Transverse colon (tissue), 4 donors: ENCODE measurements at regions not wholly inside any gene's neighbourhood (a gene's known extent, or its start where the extent isn't known, plus 50 kb on each side); places are given as distances from the start of the nearest gene placed in this dataset.
"Not testable (repeated sequence)": the region's sequence is repeated elsewhere in the genome, so short reads cannot be mapped to it uniquely, and the experiment has no call there.

Source experiments
- DNase-seq: peaks from one replicate; pipeline ENCODE4 v3.0.0-alpha.2; 2019
- H3K27ac ChIP-seq, 4 donors: fragments of 200-600 bp; sonication (generic); 2 replicates each; pipeline ENCODE4 v1.5.1; 2016 to 2018; ENCODE audit warnings: inconsistent platforms in 4 of 4
- H3K27me3 ChIP-seq: fragments of 200-600 bp; sonication (generic); 2 replicates; pipeline ENCODE4 v1.5.1; 2017; ENCODE audit warnings: inconsistent platforms
- H3K36me3 ChIP-seq, 4 donors: fragments of 200-600 bp; sonication (generic); 2 replicates each; pipeline ENCODE4 v1.5.1; 2017 to 2019; ENCODE audit warnings: inconsistent platforms in 4 of 4
- H3K4me1 ChIP-seq, 4 donors: fragments of 200-600 bp; sonication (generic); 2 replicates each; pipeline ENCODE4 v1.5.1; 2017 to 2020; ENCODE audit warnings: inconsistent platforms in 4 of 4
- H3K4me3 ChIP-seq, 4 donors: fragments of 200-600 bp; sonication (generic); 1 replicate in 1 of 4; 2 replicates in 3 of 4; pipeline versions ENCODE4 v1.5.1 to v1.6.1; 2017 to 2019; ENCODE audit warnings: inconsistent platforms in 4 of 4
- H3K9me3 ChIP-seq, 2 donors: fragments of 200-600 bp; sonication (generic); 2 replicates each; pipeline ENCODE4 v1.5.1; 2017 to 2019; ENCODE audit warnings: inconsistent platforms in 2 of 2
- EP300 ChIP-seq: sonication (generic); formaldehyde crosslinking; IDR thresholded peaks from one replicate; pipeline ENCODE4 v1.6.1; 2017; ENCODE audit warnings: antibody characterized with exemption, low read depth
- POLR2A ChIP-seq: fragments of 450-650 bp; IDR thresholded peaks from one replicate; pipeline ENCODE4 v1.6.1; 2016; ENCODE audit warnings: antibody characterized with exemption, mild to moderate bottlenecking, moderate library complexity
- POLR2AphosphoS5 ChIP-seq, 3 donors: sonication (generic); formaldehyde crosslinking; IDR thresholded peaks; one replicate each; pipeline ENCODE4 v1.6.1; 2016; ENCODE audit warnings: antibody characterized with exemption in 3 of 3
- WGBS, 2 donors: methylation state at CpG; one replicate each; pipeline ENCODE4 v1.1.5; 2018; ENCODE audit warnings: low coverage in 1 of 2; 5-methylcytosine and 5-hydroxymethylcytosine counted together
- in situ Hi-C, 4 donors: fragments of 200-750 bp; cut with MboI; loops; one replicate each; pipeline versions ENCODE4 v1.15.0 to v1.15.1; 2017; ENCODE audit warnings: low sequenced_read_pairs in 3 of 4, low pct_ligation_motif_present in 1 of 4, low pct_unique_long_range_greater_than_20kb in 1 of 4
- intact Hi-C: fragments of 100-400 bp; cut with DNase I; formaldehyde crosslinking; loops from one replicate; pipeline ENCODE4 v1.15.1; 2023; ENCODE audit warnings: low total_unique reads
- TF ChIP-seq, protein P1 (sequence below), 5 experiments: fragments of 200-600 bp in 3 of 5; fragments of 450-650 bp in 2 of 5; sonication (generic) in 3 of 5; IDR thresholded peaks; 1 replicate in 2 of 5; 2 replicates in 3 of 5; pipeline ENCODE4 v1.5.1; 2016 to 2017; ENCODE audit warnings: antibody characterized with exemption in 5 of 5, inconsistent platforms in 3 of 5, mild to moderate bottlenecking in 2 of 5, moderate library complexity in 1 of 5

DNA sequence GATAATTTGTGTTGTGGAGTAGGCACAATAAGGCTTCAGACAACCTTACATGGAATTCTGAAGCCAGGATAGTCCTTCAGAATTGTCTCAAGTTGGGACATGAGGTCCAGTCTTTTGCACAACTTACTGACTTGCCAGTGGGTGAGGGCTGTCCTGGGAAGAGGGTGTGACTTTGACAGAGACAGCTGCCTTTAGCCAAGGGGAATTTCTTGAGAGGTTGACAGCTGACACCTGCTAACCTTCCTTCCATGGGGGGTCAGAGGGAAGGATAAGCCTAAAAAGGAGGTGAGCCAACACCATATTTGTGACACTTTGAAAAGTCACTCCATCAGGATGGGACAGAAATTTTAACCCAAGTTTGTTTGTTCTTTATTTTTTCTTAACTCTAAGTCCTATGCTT, 907.8 kb upstream of the CRIM1 start:
- Histone ChIP-seq H3K9me3 (no peaks in the 10 kb centered on the region), H3K36me3 (no peaks in the 10 kb centered on the region), H3K4me3 (no peak overlapping the region), H3K4me1 (no peaks in the 10 kb centered on the region), H3K27me3 (no peaks in the 10 kb centered on the region), H3K27ac (no peak overlapping the region)
- intact Hi-C loops = no loop called here
- in situ Hi-C loops = no loop called here
- TF ChIP-seq EP300 (no peak), POLR2A (no peak), POLR2AphosphoS5 (IDR thresholded peaks at IDR 0.05) (no peak)
- TF ChIP-seq, protein P1, sequence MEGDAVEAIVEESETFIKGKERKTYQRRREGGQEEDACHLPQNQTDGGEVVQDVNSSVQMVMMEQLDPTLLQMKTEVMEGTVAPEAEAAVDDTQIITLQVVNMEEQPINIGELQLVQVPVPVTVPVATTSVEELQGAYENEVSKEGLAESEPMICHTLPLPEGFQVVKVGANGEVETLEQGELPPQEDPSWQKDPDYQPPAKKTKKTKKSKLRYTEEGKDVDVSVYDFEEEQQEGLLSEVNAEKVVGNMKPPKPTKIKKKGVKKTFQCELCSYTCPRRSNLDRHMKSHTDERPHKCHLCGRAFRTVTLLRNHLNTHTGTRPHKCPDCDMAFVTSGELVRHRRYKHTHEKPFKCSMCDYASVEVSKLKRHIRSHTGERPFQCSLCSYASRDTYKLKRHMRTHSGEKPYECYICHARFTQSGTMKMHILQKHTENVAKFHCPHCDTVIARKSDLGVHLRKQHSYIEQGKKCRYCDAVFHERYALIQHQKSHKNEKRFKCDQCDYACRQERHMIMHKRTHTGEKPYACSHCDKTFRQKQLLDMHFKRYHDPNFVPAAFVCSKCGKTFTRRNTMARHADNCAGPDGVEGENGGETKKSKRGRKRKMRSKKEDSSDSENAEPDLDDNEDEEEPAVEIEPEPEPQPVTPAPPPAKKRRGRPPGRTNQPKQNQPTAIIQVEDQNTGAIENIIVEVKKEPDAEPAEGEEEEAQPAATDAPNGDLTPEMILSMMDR (IDR thresholded peaks at IDR 0.05) = no peak
- DNase-seq = no peak

DNA sequence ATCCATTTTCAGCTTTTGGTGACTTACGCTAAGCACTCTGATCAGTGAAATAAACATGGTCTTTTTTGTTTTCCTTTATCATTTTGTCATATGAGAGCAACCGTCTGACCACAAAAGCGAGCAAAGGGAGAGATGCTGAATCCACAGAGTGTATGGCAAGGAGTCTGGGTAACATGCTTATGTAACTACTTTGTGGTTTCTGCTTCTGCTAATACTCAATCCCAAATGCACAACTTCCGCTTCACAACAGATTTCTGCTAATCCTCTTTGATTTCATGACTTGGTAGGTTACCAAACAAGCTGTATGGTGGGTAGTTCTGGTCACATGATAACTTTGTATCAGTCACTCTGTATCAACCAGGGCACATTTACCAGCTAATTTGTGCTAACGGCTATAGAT, 908.4 kb upstream of the CRIM1 start:
- 49 to 67% methylated on average over 5 of the region's 5 CpGs for WGBS, 2 donors
- DNase-seq = no peak
- H3K4me1 ChIP-seq = no peaks in the 10 kb centered on the region
- no peak overlapping the region for H3K4me3 ChIP-seq
- no peaks in the 10 kb centered on the region for H3K27me3 ChIP-seq
- H3K27ac ChIP-seq = no peak overlapping the region
- intact Hi-C loops = no loop called here
- no peaks in the 10 kb centered on the region for H3K36me3 ChIP-seq
- in situ Hi-C loops = no loop called here
- H3K9me3 ChIP-seq = no peaks in the 10 kb centered on the region
- TF ChIP-seq POLR2A (no peak), EP300 (no peak), POLR2AphosphoS5 (IDR thresholded peaks at IDR 0.05) (no peak)
- TF ChIP-seq, protein P1 (IDR thresholded peaks at IDR 0.05) = no peak

DNA sequence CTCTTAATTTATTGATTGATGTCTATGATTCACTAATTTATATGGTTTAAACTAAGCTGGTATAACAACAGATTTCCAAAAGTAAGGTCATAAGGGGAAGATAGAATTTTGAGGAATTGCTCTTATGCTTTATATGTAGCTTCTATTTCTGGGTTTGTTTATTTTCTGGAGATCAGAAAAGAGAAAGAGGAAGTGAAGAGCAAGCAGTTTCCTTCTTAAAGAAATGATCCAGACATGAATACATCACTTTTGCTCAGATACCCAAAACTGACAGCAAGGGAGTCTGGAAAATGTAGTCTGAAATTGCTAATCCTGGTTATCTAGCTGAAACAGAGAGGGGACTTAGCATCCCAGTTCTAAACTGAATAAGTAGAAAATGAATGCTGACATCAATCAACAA, 912.5 kb upstream of the CRIM1 start:
- Histone ChIP-seq H3K9me3 (no peaks in the 10 kb centered on the region), H3K27me3 (no peaks in the 10 kb centered on the region), H3K4me3 (no peak overlapping the region), H3K36me3 (no peaks in the 10 kb centered on the region), H3K27ac (no peak overlapping the region), H3K4me1 (no peaks in the 10 kb centered on the region)
- in situ Hi-C loops (no loop called here), intact Hi-C loops (no loop called here)
- no peak for DNase-seq
- no peak for TF ChIP-seq POLR2AphosphoS5 (IDR thresholded peaks at IDR 0.05)

DNA sequence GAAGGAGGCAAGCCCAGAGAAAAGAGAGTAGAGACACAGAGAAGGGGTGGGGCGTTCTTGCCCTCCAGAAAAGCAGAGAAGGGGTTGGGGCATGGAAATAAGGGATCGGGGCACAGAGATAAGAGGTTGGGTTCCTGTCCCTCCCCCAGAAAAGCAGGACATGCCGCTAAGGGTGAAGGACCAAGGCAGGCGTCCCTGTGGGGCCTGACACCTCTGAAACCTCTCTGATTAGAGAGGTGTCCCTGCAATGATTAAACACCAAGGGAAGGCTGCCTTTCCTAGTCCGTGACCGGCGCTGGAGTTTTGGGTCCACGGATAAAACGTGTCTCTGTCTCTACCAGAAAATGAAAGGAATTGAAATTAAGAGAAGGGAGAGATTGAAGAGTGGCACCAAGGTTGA, 914.0 kb upstream of the CRIM1 start:
- H3K9me3 ChIP-seq, in situ Hi-C loops, H3K4me1 ChIP-seq, H3K36me3 ChIP-seq, H3K27ac ChIP-seq, H3K4me3 ChIP-seq, H3K27me3 ChIP-seq, intact Hi-C loops, DNase-seq: not testable (repeated sequence)
- WGBS, 2 donors = 69 to 85% methylated on average over 8 to 9 of the region's 9 CpGs

DNA sequence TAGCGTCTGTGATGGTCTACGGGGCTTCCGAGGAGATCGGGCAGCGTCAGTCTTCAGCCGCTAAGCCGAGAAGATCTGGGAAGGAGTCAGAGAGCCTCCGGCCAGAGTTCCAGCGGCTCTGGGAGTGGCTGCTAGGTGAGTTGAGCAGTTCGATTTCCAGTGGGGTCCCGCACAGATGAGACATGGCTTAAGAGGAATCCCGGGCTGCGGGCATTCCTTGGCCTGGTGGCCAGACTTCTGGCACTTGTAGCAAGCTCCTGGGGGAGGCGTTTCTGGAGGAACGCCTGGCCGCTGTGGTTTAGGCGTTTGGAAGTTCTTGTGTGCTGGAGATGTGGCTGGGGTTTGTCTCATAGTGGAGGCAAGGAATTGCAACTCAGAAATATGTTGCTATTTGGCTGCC, 915.3 kb upstream of the CRIM1 start:
- in situ Hi-C loops, H3K27me3 ChIP-seq, H3K27ac ChIP-seq, H3K4me3 ChIP-seq, H3K36me3 ChIP-seq, H3K9me3 ChIP-seq, intact Hi-C loops, DNase-seq, H3K4me1 ChIP-seq: not testable (repeated sequence)
- WGBS, 2 donors = 88% methylated on average over 16 of the region's 17 CpGs; no CpG with 5 or more reads in 1 of the 2 donors

DNA sequence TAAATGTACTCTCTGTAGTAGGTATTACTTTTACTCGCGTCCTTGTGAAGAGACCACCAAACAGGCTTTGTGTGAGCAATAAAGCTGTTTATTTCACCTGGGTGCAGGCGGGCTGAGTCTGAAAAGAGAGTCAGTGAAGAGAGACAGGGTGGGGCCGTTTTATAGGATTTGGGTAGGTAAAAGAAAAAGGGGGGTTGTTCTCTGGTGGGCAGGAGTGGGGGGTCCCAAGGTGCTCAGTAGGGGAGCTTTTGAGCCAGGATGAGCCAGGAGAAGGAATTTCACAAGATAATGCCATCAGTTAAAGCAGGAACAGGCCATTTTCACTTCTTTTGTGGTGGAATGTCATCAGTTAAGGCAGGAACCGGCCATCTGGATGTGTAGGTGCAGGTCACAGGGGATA, 918.7 kb upstream of the CRIM1 start:
- H3K9me3 ChIP-seq, intact Hi-C loops, H3K4me1 ChIP-seq, DNase-seq, H3K27ac ChIP-seq, H3K27me3 ChIP-seq, H3K4me3 ChIP-seq, in situ Hi-C loops, H3K36me3 ChIP-seq: not testable (repeated sequence)
- 77 to 79% methylated on average over 5 of the region's 5 CpGs for WGBS, 2 donors
